Astrocyte (in vitro differentiated cells and primary cell): ENCODE measurements at regions not wholly inside any gene's neighbourhood (a gene's known extent, or its start where the extent isn't known, plus 50 kb on each side); places are given as distances from the start of the nearest gene placed in this dataset.
"Not testable (repeated sequence)": the region's sequence is repeated elsewhere in the genome, so short reads cannot be mapped to it uniquely, and the experiment has no call there.

ENCODE experiments used
- DNase-seq: peaks from one replicate; pipeline ENCODE4 v3.0.0-alpha.2; 2010; ENCODE audit warnings: low read depth
- FAIRE-seq: peaks from 2 replicates; lab custom pipeline; 2011; peaks lifted over from hg19 to GRCh38; lab: Jason Lieb, UNC
- H2AFZ ChIP-seq: 2 replicates; pipeline ENCODE4 v1.6.0; 2012; ENCODE audit warnings: low read depth, low read length, inconsistent platforms
- H3K27ac ChIP-seq: 2 replicates; pipeline ENCODE4 v1.5.1; 2011; ENCODE audit warnings: low read depth, low read length, inconsistent platforms
- H3K27me3 ChIP-seq: 2 replicates; pipeline ENCODE4 v1.6.0; 2011; ENCODE audit warnings: low read length, inconsistent platforms; ENCODE audit not compliant: insufficient read depth
- H3K36me3 ChIP-seq: 2 replicates; pipeline ENCODE4 v1.5.1; 2011; ENCODE audit warnings: low read length, inconsistent platforms; ENCODE audit not compliant: insufficient read depth
- H3K4me1 ChIP-seq: 2 replicates; pipeline ENCODE4 v1.5.1; 2011; ENCODE audit warnings: low read length, inconsistent platforms; ENCODE audit not compliant: insufficient read depth
- H3K4me2 ChIP-seq: 2 replicates; pipeline ENCODE4 v1.6.0; 2012; ENCODE audit warnings: low read length, inconsistent platforms
- H3K4me3 ChIP-seq: 2 replicates; pipeline ENCODE4 v1.5.1; 2011; ENCODE audit warnings: low read depth, mild to moderate bottlenecking, low read length, inconsistent platforms; ENCODE audit not compliant: insufficient read depth
- H3K79me2 ChIP-seq: 2 replicates; pipeline ENCODE4 v1.6.0; 2012; ENCODE audit warnings: mild to moderate bottlenecking, low read length, inconsistent platforms; ENCODE audit not compliant: insufficient read depth
- H3K9ac ChIP-seq: 2 replicates; pipeline ENCODE4 v1.6.0; 2012; ENCODE audit warnings: mild to moderate bottlenecking, low read length, inconsistent platforms
- H3K9me3 ChIP-seq: 2 replicates; pipeline ENCODE4 v1.5.1; 2012; ENCODE audit warnings: low read depth, mild to moderate bottlenecking, low read length, inconsistent platforms; ENCODE audit not compliant: insufficient read depth
- H4K20me1 ChIP-seq: 2 replicates; pipeline ENCODE4 v1.6.0; 2012; ENCODE audit warnings: low read length, inconsistent platforms; ENCODE audit not compliant: insufficient read depth
- H3K27ac Mint-ChIP-seq: one replicate; pipeline ENCODE4 v1.8.0; 2021; ENCODE audit warnings: mild to moderate bottlenecking, mixed read lengths; ENCODE audit not compliant: unreplicated experiment
- H3K27me3 Mint-ChIP-seq: one replicate; pipeline ENCODE4 v1.8.0; 2021; ENCODE audit warnings: low read depth, mixed read lengths; ENCODE audit not compliant: unreplicated experiment
- H3K36me3 Mint-ChIP-seq: one replicate; pipeline ENCODE4 v1.8.0; 2021; ENCODE audit warnings: low read depth, mixed read lengths; ENCODE audit not compliant: unreplicated experiment
- H3K4me1 Mint-ChIP-seq: one replicate; pipeline ENCODE4 v1.8.0; 2021; ENCODE audit warnings: low read depth, mixed read lengths; ENCODE audit not compliant: unreplicated experiment
- H3K4me3 Mint-ChIP-seq: one replicate; pipeline ENCODE4 v1.8.0; 2021; ENCODE audit warnings: mild to moderate bottlenecking, moderate library complexity, mixed read lengths; ENCODE audit not compliant: unreplicated experiment
- H3K9me3 Mint-ChIP-seq: one replicate; pipeline ENCODE4 v1.8.0; 2021; ENCODE audit warnings: mild to moderate bottlenecking, mixed read lengths; ENCODE audit not compliant: unreplicated experiment
- EZH2 ChIP-seq: IDR thresholded peaks from 2 replicates; pipeline ENCODE4 v1.6.1; 2012; ENCODE audit warnings: mild to moderate bottlenecking, low read length, inconsistent platforms; ENCODE audit not compliant: insufficient read depth
- TF ChIP-seq, protein P1 (sequence below): IDR thresholded peaks from 2 replicates; pipeline ENCODE4 v1.5.1; 2011; ENCODE audit warnings: low read depth, mild to moderate bottlenecking, inconsistent platforms, low read length, moderate library complexity; ENCODE audit not compliant: insufficient read depth

- peaks cover 4% of the 10 kb centered on the region for H3K9me3 Mint-ChIP-seq
- Histone ChIP-seq H3K79me2 (no peaks in the 10 kb centered on the region), H3K36me3 (no peaks in the 10 kb centered on the region), H3K27me3 (no peaks in the 10 kb centered on the region), H3K4me1 (no peaks in the 10 kb centered on the region), H3K4me3 (no peak overlapping the region), H3K27ac (no peak overlapping the region), H3K9ac (no peak overlapping the region), H3K9me3 (peaks cover 3% of the 10 kb centered on the region), H4K20me1 (no peaks in the 10 kb centered on the region), H2AFZ (no peak overlapping the region), H3K4me2 (no peak overlapping the region)
- FAIRE-seq (no peak), DNase-seq (no peak)
- H3K27me3 Mint-ChIP-seq, result no peaks in the 10 kb centered on the region
- no peak overlapping the region for H3K4me3 Mint-ChIP-seq
- H3K4me1 Mint-ChIP-seq, result no peaks in the 10 kb centered on the region
- H3K27ac Mint-ChIP-seq, result no peak overlapping the region
- TF ChIP-seq EZH2, result no peak
- TF ChIP-seq, protein P1, sequence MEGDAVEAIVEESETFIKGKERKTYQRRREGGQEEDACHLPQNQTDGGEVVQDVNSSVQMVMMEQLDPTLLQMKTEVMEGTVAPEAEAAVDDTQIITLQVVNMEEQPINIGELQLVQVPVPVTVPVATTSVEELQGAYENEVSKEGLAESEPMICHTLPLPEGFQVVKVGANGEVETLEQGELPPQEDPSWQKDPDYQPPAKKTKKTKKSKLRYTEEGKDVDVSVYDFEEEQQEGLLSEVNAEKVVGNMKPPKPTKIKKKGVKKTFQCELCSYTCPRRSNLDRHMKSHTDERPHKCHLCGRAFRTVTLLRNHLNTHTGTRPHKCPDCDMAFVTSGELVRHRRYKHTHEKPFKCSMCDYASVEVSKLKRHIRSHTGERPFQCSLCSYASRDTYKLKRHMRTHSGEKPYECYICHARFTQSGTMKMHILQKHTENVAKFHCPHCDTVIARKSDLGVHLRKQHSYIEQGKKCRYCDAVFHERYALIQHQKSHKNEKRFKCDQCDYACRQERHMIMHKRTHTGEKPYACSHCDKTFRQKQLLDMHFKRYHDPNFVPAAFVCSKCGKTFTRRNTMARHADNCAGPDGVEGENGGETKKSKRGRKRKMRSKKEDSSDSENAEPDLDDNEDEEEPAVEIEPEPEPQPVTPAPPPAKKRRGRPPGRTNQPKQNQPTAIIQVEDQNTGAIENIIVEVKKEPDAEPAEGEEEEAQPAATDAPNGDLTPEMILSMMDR, result no peak
- H3K36me3 Mint-ChIP-seq, result no peaks in the 10 kb centered on the region
Measured at GRCh38 chr16:64346080-64346479, 775.8 kb downstream of the CDH11 start.

- Histone ChIP-seq H3K27ac (no peak overlapping the region), H4K20me1 (no peaks in the 10 kb centered on the region), H3K4me2 (no peak overlapping the region), H3K27me3 (no peaks in the 10 kb centered on the region), H3K9me3 (peaks cover 3% of the 10 kb centered on the region), H3K4me3 (no peak overlapping the region), H3K9ac (no peak overlapping the region), H3K4me1 (no peaks in the 10 kb centered on the region), H2AFZ (no peak overlapping the region), H3K36me3 (no peaks in the 10 kb centered on the region), H3K79me2 (no peaks in the 10 kb centered on the region)
- peaks cover 4% of the 10 kb centered on the region for H3K9me3 Mint-ChIP-seq
- DNase-seq (no peak), FAIRE-seq (no peak)
- H3K36me3 Mint-ChIP-seq, result no peaks in the 10 kb centered on the region
- no peak overlapping the region for H3K4me3 Mint-ChIP-seq
- TF ChIP-seq, protein P1, result no peak
- TF ChIP-seq EZH2, result no peak
- no peaks in the 10 kb centered on the region for H3K27me3 Mint-ChIP-seq
- H3K27ac Mint-ChIP-seq, result no peak overlapping the region
- H3K4me1 Mint-ChIP-seq, result no peaks in the 10 kb centered on the region
Measured at GRCh38 chr16:64345142-64345541, 776.7 kb downstream of the CDH11 start.

- not testable (repeated sequence) for H2AFZ ChIP-seq, H3K9ac ChIP-seq, H4K20me1 ChIP-seq, H3K27me3 Mint-ChIP-seq, H3K36me3 ChIP-seq, H3K9me3 Mint-ChIP-seq, H3K4me3 Mint-ChIP-seq, H3K4me2 ChIP-seq, H3K4me1 Mint-ChIP-seq, H3K27ac Mint-ChIP-seq, H3K4me1 ChIP-seq, FAIRE-seq, H3K4me3 ChIP-seq, H3K79me2 ChIP-seq, DNase-seq, H3K36me3 Mint-ChIP-seq, H3K9me3 ChIP-seq, H3K27ac ChIP-seq, H3K27me3 ChIP-seq
Measured at GRCh38 chr16:64343820-64344443, 777.9 kb downstream of the CDH11 start.
